ENCODE measurements at regions not wholly inside any gene's neighbourhood (a gene's known extent, or its start where the extent isn't known, plus 50 kb on each side); places are given as distances from the start of the nearest gene placed in this dataset.

- no peak for DNase-seq (ENCODE audit: low read depth in 4 of 4, low spot score in 3 of 4)
Observed at GRCh38 chr6:91387290-91388059, 800.6 kb upstream of the MAP3K7 start.

GRCh38 chr6:91386204-91386603, 799.3 kb upstream of the MAP3K7 start:
- no peak for DNase-seq (ENCODE audit: low read depth in 4 of 4, low spot score in 3 of 4)

- no peak for DNase-seq (ENCODE audit: low read depth in 4 of 4, low spot score in 3 of 4)
Observed at GRCh38 chr6:91383207-91383606, 796.3 kb upstream of the MAP3K7 start.

GRCh38 chr6:91376686-91377085, 789.8 kb upstream of the MAP3K7 start:
- no peak for DNase-seq (ENCODE audit: low read depth in 4 of 4, low spot score in 3 of 4)

GRCh38 chr6:91366781-91367180, 779.9 kb upstream of the MAP3K7 start:
- DNase-seq (ENCODE audit: low read depth in 4 of 4, low spot score in 3 of 4): no peak

- DNase-seq (ENCODE audit: low read depth in 4 of 4, low spot score in 3 of 4): no peak
Observed at GRCh38 chr6:91358986-91359385, 772.1 kb upstream of the MAP3K7 start.

- DNase-seq (ENCODE audit: low read depth in 4 of 4, low spot score in 3 of 4): no peak
Observed at GRCh38 chr6:91352878-91353277, 766.0 kb upstream of the MAP3K7 start.

- DNase-seq (ENCODE audit: low read depth in 4 of 4, low spot score in 3 of 4): no peak
Observed at GRCh38 chr6:91352321-91352720, 765.4 kb upstream of the MAP3K7 start.

- no peak for DNase-seq (ENCODE audit: low read depth in 4 of 4, low spot score in 3 of 4)
Observed at GRCh38 chr6:91350146-91350908, 763.5 kb upstream of the MAP3K7 start.

- DNase-seq (ENCODE audit: low read depth in 4 of 4, low spot score in 3 of 4): no peak
Observed at GRCh38 chr6:91341473-91341872, 754.6 kb upstream of the MAP3K7 start.

GRCh38 chr6:91340896-91341395, 754.1 kb upstream of the MAP3K7 start:
- DNase-seq (ENCODE audit: low read depth in 4 of 4, low spot score in 3 of 4): no peak

GRCh38 chr6:91337967-91338366, 751.1 kb upstream of the MAP3K7 start:
- DNase-seq (ENCODE audit: low read depth in 4 of 4, low spot score in 3 of 4): no peak

GRCh38 chr6:91330896-91331295, 744.0 kb upstream of the MAP3K7 start:
- no peak for DNase-seq (ENCODE audit: low read depth in 4 of 4, low spot score in 3 of 4)

GRCh38 chr6:91328241-91328640, 741.4 kb upstream of the MAP3K7 start:
- no peak for DNase-seq (ENCODE audit: low read depth in 4 of 4, low spot score in 3 of 4)

GRCh38 chr6:91324711-91325110, 737.8 kb upstream of the MAP3K7 start:
- no peak for DNase-seq (ENCODE audit: low read depth in 4 of 4, low spot score in 3 of 4)

- DNase-seq (ENCODE audit: low read depth in 4 of 4, low spot score in 3 of 4): no peak
Observed at GRCh38 chr6:91317984-91318383, 731.1 kb upstream of the MAP3K7 start.

- DNase-seq (ENCODE audit: low read depth in 4 of 4, low spot score in 3 of 4): no peak
Observed at GRCh38 chr6:91317247-91317835, 730.5 kb upstream of the MAP3K7 start.

GRCh38 chr6:91310178-91310577, 723.3 kb upstream of the MAP3K7 start:
- no peak for DNase-seq (ENCODE audit: low read depth in 4 of 4, low spot score in 3 of 4)

- DNase-seq (ENCODE audit: low read depth in 4 of 4, low spot score in 3 of 4): no peak
Observed at GRCh38 chr6:91305755-91306154, 718.9 kb upstream of the MAP3K7 start.

- DNase-seq (ENCODE audit: low read depth in 4 of 4, low spot score in 3 of 4): no peak
Observed at GRCh38 chr6:91304521-91304920, 717.6 kb upstream of the MAP3K7 start.

- DNase-seq (ENCODE audit: low read depth in 4 of 4, low spot score in 3 of 4): no peak
Observed at GRCh38 chr6:91303326-91303725, 716.5 kb upstream of the MAP3K7 start.
